Body of pancreas (tissue), 4 donors: ENCODE measurements at regions not wholly inside any gene's neighbourhood (a gene's known extent, or its start where the extent isn't known, plus 50 kb on each side); places are given as distances from the start of the nearest gene placed in this dataset.

ENCODE experiments used
- ATAC-seq: fragments of 150-250 bp; one replicate; pipeline ENCODE4 v1.9.1; 2016
- DNase-seq, 4 donors: peaks; one replicate each; pipeline ENCODE4 v3.0.0-alpha.2; 2019
- H3K27ac ChIP-seq, 4 donors: fragments of 200-600 bp; sonication (generic); 1 replicate in 3 of 4; 2 replicates in 1 of 4; pipeline versions ENCODE4 v1.5.1 to v1.6.1; 2016 to 2019; ENCODE audit warnings: mild to moderate bottlenecking in 1 of 4, mixed read lengths in 1 of 4, moderate library complexity in 1 of 4
- H3K27me3 ChIP-seq, 2 donors: fragments of 200-600 bp; sonication (generic); one replicate each; pipeline ENCODE4 v1.6.0; 2016; ENCODE audit warnings: mild to moderate bottlenecking in 1 of 2
- H3K36me3 ChIP-seq, 2 donors: fragments of 200-600 bp; sonication (generic); replicated peaks in 1 of 2; 2 replicates each; pipeline ENCODE4 v1.5.1; 2016; ENCODE audit warnings: low read depth in 2 of 2; ENCODE audit not compliant: insufficient read depth in 1 of 2
- H3K4me1 ChIP-seq: fragments of 200-600 bp; sonication (generic); one replicate; pipeline ENCODE4 v1.6.0; 2016
- H3K4me3 ChIP-seq, 2 donors: fragments of 200-600 bp; sonication (generic); 1 replicate in 1 of 2; 2 replicates in 1 of 2; pipeline ENCODE4 v1.5.1; 2016 to 2019
- H3K9me3 ChIP-seq, 3 donors: fragments of 200-600 bp; sonication (generic); 1 replicate in 2 of 3; 2 replicates in 1 of 3; pipeline ENCODE4 v1.5.1; 2016
- POLR2A ChIP-seq, 3 donors: fragments of 450-650 bp; IDR thresholded peaks; one replicate each; pipeline ENCODE4 v1.6.1; 2016; ENCODE audit warnings: antibody characterized with exemption in 3 of 3, mild to moderate bottlenecking in 2 of 3
- WGBS, 2 donors: methylation state at CpG; one replicate each; pipeline ENCODE4 v1.1.5; 2017; 5-methylcytosine and 5-hydroxymethylcytosine counted together
- intact Hi-C: fragments of 100-400 bp; cut with DNase I; formaldehyde crosslinking; loops from one replicate; pipeline ENCODE4 v1.15.1; 2023
- TF ChIP-seq, protein P1 (sequence below), 7 experiments: fragments of 450-650 bp in 4 of 7; fragments of 200-600 bp in 3 of 7; sonication (generic) in 3 of 7; IDR thresholded peaks; one replicate each; pipeline ENCODE4 v1.5.1; 2016 to 2019; ENCODE audit warnings: antibody characterized with exemption in 7 of 7

DNA sequence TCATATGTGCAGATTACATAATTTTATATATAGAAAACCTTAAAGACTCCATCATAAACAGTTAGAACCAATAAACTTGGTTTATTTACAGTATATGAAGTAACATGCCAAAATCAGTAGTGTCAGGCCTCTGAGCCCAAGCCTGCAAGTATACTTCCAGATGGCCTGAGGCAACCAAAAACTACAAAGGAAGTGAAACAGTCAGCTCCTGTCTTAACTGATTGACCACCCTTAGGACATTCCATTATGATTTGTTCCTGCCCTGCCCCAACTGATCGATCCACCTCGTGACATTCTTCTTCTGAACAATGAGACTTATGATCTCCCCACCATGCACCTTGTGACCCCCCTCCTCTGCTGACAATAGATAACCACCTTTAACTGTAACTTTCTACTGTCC lies 630.3 kb downstream of the AMY1C start:
- no peak for ATAC-seq
- 75 to 77% methylated on average over 2 of the region's 2 CpGs for WGBS, 2 donors

DNA sequence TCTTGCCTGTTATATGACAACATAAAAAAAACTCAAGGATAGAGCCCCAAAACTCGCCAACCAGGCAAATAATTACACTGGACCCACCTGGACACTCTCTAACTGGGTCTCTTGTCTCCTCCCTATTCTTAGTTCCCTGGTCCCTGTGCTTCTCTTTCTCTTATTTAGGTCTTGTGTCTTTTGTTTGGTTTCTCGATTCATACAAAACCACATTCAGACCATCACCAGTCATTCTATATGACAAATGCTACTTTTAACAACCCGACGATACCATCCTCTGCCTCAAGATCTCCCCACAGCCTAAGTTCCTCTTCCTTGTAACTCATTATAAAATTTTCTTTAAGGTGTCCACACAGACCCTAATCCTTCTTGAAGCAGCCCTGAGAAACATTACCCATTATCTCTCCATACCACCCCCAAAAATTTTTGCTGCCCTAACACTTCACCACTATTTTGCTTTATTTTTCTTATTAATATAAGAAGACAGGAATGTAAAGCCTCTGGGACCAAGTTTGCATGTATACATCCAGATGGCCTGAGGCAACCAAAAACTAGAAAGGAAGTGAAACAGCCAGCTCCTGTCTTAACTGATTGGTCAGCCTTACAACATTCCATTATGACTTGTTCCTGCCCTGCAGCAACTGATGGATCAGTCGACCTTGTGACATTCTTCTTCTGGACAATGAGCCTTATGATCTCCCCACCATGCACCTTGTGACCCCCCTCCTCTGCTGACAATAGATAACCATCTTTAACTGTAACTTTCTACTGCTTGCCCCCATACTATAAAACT lies 638.2 kb downstream of the AMY1C start:
- Histone ChIP-seq H3K9me3 (no peaks in the 10 kb centered on the region), H3K36me3 (no peaks in the 10 kb centered on the region), H3K4me1 (no peaks in the 10 kb centered on the region), H3K4me3 (no peak overlapping the region), H3K27ac (no peak overlapping the region), H3K27me3 (no peaks in the 10 kb centered on the region)
- DNase-seq (no peak), ATAC-seq (no peak)
- intact Hi-C loops = no loop called here
- TF ChIP-seq, protein P1, sequence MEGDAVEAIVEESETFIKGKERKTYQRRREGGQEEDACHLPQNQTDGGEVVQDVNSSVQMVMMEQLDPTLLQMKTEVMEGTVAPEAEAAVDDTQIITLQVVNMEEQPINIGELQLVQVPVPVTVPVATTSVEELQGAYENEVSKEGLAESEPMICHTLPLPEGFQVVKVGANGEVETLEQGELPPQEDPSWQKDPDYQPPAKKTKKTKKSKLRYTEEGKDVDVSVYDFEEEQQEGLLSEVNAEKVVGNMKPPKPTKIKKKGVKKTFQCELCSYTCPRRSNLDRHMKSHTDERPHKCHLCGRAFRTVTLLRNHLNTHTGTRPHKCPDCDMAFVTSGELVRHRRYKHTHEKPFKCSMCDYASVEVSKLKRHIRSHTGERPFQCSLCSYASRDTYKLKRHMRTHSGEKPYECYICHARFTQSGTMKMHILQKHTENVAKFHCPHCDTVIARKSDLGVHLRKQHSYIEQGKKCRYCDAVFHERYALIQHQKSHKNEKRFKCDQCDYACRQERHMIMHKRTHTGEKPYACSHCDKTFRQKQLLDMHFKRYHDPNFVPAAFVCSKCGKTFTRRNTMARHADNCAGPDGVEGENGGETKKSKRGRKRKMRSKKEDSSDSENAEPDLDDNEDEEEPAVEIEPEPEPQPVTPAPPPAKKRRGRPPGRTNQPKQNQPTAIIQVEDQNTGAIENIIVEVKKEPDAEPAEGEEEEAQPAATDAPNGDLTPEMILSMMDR (IDR thresholded peaks at IDR 0.05) = no peak
- TF ChIP-seq POLR2A (IDR thresholded peaks at IDR 0.05) = no peak
- 50 to 53% methylated on average over 5 of the region's 5 CpGs for WGBS, 2 donors

More for the DNA sequence above, 630.3 kb downstream of the AMY1C start:
- Histone ChIP-seq H3K36me3 (no peaks in the 10 kb centered on the region), H3K27me3 (no peaks in the 10 kb centered on the region), H3K9me3 (no peaks in the 10 kb centered on the region), H3K4me1 (no peaks in the 10 kb centered on the region), H3K4me3 (no peak overlapping the region), H3K27ac (no peak overlapping the region)
- no peak for DNase-seq
- intact Hi-C loops = no loop called here
- TF ChIP-seq POLR2A (IDR thresholded peaks at IDR 0.05) = no peak
- TF ChIP-seq, protein P1 (IDR thresholded peaks at IDR 0.05) = no peak

DNA sequence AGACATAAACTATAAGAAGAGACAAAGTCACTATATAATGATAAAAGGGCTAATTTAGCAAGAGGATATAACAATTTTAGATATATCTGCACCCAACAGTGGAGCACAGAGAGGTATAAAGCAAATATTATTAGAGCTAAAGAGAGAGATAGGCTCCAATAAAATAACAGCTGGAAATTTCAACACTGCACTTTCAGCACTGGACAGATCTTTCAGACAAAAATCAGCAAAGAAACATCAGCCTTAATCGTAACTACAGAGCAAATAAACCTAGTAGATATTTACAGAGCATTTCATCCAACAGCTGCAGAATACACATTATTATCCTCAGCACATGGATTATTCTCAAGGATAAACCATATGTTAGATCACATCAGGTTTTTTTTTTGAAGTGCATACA lies 642.9 kb downstream of the AMY1C start:
- H3K4me1 ChIP-seq = no peaks in the 10 kb centered on the region
- no peaks in the 10 kb centered on the region for H3K36me3 ChIP-seq
- no peak overlapping the region for H3K27ac ChIP-seq
- no peak for TF ChIP-seq POLR2A (IDR thresholded peaks at IDR 0.05)
- TF ChIP-seq, protein P1 (IDR thresholded peaks at IDR 0.05) = no peak
- H3K27me3 ChIP-seq = no peaks in the 10 kb centered on the region
- 20 to 37% methylated on average over 1 of the region's 1 CpG for WGBS, 2 donors
- ATAC-seq = no peak
- no peaks in the 10 kb centered on the region for H3K9me3 ChIP-seq
- H3K4me3 ChIP-seq = no peak overlapping the region
- intact Hi-C loops = no loop called here
- DNase-seq = no peak

DNA sequence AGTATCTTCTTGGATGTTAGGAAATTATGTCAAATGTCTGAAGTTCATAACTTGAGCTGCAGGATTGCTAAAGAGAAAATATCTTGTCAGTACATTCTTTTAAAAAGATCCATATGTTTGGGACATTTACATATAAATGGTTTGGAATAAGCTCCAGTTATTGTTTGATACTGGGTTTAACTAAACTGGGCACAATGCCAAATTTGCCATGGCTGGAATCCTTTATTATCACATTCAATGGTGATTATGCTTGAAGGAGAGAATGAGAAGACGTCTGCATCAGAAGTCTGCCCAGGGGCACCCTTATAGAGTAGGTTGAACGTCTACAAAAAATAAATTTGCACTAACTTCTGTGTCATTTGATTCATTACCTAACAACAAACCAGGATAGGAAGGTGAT lies 652.5 kb downstream of the AMY1C start:
- intact Hi-C loops = no loop called here
- Histone ChIP-seq H3K4me1 (no peaks in the 10 kb centered on the region), H3K9me3 (no peaks in the 10 kb centered on the region), H3K4me3 (no peak overlapping the region), H3K36me3 (no peaks in the 10 kb centered on the region), H3K27ac (no peak overlapping the region), H3K27me3 (no peaks in the 10 kb centered on the region)
- WGBS, 2 donors = 25 to 28% methylated on average over 2 of the region's 2 CpGs
- no peak for ATAC-seq
- TF ChIP-seq POLR2A (IDR thresholded peaks at IDR 0.05) = no peak
- TF ChIP-seq, protein P1 (IDR thresholded peaks at IDR 0.05) = no peak
- DNase-seq = no peak

DNA sequence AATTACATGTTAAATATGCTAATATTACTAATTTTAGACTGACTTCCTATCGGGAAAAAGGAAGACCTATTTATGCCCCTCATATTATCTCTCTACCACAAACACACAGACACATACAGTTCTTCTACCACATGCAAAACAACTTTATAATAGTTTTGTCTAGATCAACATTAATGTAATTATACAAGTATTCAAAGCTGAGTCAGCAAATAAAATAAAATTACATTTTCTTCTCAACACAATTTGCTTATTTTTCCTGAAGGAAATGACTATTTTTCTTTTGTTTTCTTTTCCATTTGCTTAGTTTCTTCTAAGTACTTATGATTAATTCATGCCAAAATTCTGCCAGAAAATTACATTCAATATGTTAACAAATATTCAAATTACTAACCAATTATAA lies 654.2 kb downstream of the AMY1C start:
- Histone ChIP-seq H3K27me3 (no peaks in the 10 kb centered on the region), H3K36me3 (no peaks in the 10 kb centered on the region), H3K4me1 (no peaks in the 10 kb centered on the region), H3K9me3 (no peaks in the 10 kb centered on the region), H3K27ac (no peak overlapping the region), H3K4me3 (no peak overlapping the region)
- no peak for ATAC-seq
- TF ChIP-seq POLR2A (IDR thresholded peaks at IDR 0.05) = no peak
- TF ChIP-seq, protein P1 (IDR thresholded peaks at IDR 0.05) = no peak
- no peak for DNase-seq
- intact Hi-C loops = no loop called here
- WGBS, 2 donors = 69 to 71% methylated on average over 1 of the region's 1 CpG
